KG1 (cell line): ENCODE measurements at regions not wholly inside any gene's neighbourhood (a gene's known extent, or its start where the extent isn't known, plus 50 kb on each side); places are given as distances from the start of the nearest gene placed in this dataset.

Source experiments
- DNase-seq: peaks from one replicate; lab custom pipeline; 2025; lab: John Stamatoyannopoulos, UW

GRCh38 chr12:96132819-96133218 lies 61.4 kb upstream of the ELK3 start:
- no peak for DNase-seq

DNA sequence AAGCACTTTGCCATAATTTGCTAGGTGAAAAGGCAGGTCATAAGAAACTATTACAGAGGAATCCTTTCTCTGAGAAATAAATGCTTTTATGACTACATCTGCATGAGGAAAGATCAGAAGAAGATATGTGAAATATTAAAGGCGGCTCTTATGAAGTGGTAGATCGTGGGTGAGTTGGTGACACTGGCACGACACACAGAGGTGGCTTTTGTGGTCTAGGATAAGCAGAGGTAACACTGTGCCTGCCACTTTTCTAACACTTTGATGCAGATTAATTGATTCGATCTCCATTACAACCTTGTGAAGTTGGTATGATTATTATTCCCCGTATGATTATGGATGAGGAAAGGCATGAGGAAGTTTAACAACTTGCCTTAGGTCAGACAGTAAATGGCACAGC lies 60.0 kb upstream of the ELK3 start:
- no peak for DNase-seq

- DNase-seq: no peak
Observed at GRCh38 chr12:96136161-96136560, 58.0 kb upstream of the ELK3 start.

GRCh38 chr12:96136725-96137378 lies 57.3 kb upstream of the ELK3 start:
- DNase-seq: peak; percentile 13

- no peak for DNase-seq
Observed at GRCh38 chr12:96140174-96140573, 54.0 kb upstream of the ELK3 start.

DNA sequence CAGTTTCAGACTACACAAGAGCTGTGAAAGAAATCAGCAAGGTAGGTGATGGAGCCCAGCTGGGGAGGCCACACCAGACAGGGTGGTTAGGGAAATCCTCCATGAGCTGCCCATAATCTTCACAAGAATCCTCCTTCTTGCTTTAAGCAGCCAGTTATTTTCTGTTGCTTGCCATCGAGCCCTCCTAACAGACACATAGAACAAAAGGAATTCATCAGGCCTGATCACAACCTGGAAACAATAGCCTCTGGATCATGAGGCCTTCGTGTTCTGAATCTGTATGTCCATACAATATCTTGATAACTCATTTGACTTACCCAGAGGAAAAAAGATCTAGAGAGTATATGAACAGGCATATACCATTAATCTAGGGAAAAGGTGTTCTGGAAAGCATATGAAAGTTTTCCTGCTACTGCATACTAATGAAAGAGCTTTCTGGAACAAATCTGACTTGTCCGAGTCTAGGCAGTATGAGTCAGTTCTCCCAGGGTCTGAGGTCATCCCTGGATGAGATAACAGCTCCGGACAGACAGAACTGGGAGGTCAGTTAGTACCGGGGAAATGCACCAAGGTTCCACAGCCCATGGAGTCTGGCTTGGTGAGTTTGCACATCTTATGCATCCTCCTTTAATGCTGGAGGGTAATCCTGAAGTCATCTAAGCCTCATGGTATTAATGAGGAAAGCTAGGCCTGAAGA lies 52.8 kb upstream of the ELK3 start:
- DNase-seq: no peak

GRCh38 chr12:96143392-96143791 lies 50.8 kb upstream of the ELK3 start:
- DNase-seq: peak; percentile 81

- no peak for DNase-seq
Observed at GRCh38 chr12:96143827-96144565, 50.2 kb upstream of the ELK3 start.
